ENCODE measurements at regions not wholly inside any gene's neighbourhood (a gene's known extent, or its start where the extent isn't known, plus 50 kb on each side); places are given as distances from the start of the nearest gene placed in this dataset.

DNA sequence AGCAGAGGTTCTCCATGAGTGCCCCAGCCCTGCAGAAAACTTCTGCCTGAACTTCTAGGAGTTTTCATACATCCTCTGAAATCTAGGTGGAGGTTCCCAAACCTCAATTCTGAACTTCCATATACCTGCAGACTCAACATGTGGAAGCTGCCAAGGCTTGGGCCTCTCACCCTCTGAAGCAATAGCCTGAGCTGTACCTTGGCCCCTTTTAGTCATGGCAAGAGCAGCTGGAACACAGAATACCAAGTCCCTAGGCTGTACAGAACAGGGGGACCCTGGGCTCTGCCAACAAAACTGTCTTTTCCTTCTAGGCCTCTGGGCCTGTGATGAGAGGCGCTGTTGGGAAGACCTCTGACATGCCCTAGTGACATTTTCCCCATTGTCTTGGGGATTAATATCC lies 494.3 kb upstream of the FOXG1 start:
- no peak for DNase-seq (ENCODE audit: low spot score)
- no peak overlapping the region for H3K27ac Mint-ChIP-seq
- no peaks in the 10 kb centered on the region for H3K27me3 Mint-ChIP-seq (ENCODE audit: low read depth)
- no peaks in the 10 kb centered on the region for H3K4me1 Mint-ChIP-seq (ENCODE audit: low read depth)
- H3K36me3 Mint-ChIP-seq (ENCODE audit: low read depth) = no peaks in the 10 kb centered on the region
- peaks cover 55% of the 10 kb centered on the region for H3K9me3 Mint-ChIP-seq
- no peak overlapping the region for H3K4me3 Mint-ChIP-seq (ENCODE audit: low read depth)
- intact Hi-C loops (cut with micrococcal nuclease) = no loop called here

DNA sequence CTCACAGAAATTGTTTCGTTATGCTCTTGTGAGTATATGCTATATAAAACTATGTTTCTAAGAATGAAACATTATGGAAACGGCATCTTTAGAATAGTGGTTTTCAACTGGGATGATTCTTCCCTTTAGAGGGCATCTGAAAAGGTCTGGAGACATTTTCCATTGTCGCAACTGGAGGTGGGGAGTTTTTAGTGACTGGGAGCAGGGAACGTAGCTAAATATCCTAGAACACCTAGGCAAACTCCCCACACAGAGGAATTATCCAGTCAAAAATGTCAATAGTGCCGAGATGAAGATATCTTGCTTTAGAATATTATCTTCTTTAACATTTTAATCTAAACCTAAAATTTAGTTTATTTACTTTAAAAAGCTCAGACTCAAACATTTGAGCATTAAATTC lies 486.1 kb upstream of the FOXG1 start:
- Mint-ChIP-seq H3K27ac (no peak overlapping the region), H3K9me3 (peaks cover 43% of the 10 kb centered on the region), H3K4me3 (ENCODE audit: low read depth) (no peak overlapping the region), H3K27me3 (ENCODE audit: low read depth) (no peaks in the 10 kb centered on the region), H3K4me1 (ENCODE audit: low read depth) (no peaks in the 10 kb centered on the region), H3K36me3 (ENCODE audit: low read depth) (no peaks in the 10 kb centered on the region)
- intact Hi-C loops (cut with micrococcal nuclease) = no loop called here
- DNase-seq (ENCODE audit: low spot score) = no peak

DNA sequence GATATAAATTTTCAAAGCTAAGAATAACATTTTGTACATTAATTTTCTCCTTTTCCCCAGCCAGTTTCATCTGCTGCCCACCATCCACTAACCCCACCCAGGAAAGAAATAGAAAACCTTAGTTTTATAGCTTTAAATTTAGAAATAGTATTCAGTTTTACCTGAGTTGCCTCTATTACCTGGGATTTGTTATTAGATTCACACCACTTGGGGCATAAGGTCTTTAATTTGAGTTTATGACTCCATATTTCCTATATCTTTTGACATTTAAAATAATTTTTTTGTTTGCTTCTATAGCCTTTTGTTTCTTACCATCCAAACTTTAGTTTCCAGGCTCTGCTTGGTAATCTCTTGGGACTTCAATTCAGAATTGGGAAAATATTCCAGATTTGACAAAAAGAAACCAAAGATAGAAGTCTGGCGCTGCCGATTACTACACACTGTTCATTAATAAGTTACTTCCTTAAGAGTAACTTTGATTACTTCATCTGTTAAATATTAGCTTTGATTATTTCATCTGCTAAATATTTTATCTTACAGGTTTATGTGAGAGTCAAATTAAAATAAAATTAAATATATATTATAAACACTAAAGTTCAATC lies 485.5 kb upstream of the FOXG1 start:
- no peaks in the 10 kb centered on the region for H3K36me3 Mint-ChIP-seq (ENCODE audit: low read depth)
- intact Hi-C loops (cut with micrococcal nuclease) = no loop called here
- DNase-seq (ENCODE audit: low spot score) = no peak
- H3K4me1 Mint-ChIP-seq (ENCODE audit: low read depth) = no peaks in the 10 kb centered on the region
- H3K27ac Mint-ChIP-seq = no peak overlapping the region
- peaks cover 48% of the 10 kb centered on the region for H3K9me3 Mint-ChIP-seq
- no peak overlapping the region for H3K4me3 Mint-ChIP-seq (ENCODE audit: low read depth)
- H3K27me3 Mint-ChIP-seq (ENCODE audit: low read depth) = no peaks in the 10 kb centered on the region

DNA sequence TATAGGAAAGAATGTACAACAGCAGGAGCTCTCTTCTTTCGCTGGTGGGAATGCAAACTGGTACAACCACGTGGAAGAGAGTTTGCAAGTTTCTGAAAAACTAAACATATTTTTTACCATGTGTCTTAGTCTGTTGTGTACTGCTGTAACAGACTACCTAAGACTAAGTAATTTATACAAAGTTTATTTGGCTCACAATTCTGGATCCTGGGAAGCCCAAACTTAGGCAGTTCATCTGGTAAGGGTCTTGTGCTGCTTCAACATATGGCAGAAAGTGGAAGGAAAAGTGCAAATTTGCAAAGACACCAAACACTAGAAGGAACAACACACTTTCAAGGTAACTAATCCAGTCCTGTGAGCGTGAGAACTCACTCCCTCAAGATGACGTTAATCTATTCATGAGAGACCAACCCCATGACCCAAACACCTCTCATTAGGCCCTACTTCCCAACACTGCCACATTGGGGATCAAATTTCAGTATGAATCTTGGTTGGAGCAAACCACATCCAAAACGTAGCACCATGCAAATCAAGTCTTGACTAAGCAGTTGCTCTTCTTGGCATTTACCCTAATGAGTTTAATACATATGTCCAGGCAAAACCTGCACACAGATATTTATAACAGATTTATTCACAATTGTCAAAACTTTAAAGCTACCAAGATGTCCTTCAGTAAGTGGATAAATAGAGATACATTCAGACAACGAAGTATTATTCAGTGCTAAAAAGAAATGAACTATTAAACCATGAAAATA lies 481.9 kb upstream of the FOXG1 start:
- H3K27ac Mint-ChIP-seq = no peak overlapping the region

DNA sequence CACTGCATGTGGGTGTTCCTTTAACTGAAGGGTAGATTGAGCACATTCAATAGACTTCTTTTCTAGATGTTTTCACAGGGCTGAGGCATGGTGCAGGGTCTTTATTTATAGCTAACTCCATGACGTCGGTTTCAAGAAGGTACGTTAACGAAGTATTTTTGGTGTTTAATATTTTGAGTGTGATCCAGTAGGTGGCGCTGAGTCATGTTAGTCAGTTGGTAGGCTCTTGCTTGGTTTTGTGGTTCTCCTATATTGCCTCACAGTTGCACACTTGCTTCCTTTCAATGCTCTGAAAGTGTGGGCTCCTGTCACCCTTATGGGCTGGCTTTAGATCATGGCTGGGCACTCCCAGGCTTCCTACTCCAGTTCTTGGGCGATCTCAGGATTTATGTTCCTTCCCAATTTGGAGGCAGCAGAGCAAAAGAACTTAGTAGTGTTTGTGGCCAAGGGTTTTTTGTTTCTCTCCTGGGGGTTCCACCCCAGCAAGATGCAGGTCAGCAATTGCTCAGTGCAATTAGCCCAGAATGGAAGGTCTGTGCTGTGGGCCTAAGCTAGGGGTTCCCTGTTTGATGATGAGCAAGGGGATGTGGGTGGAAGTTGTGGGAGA lies 471.6 kb upstream of the FOXG1 start:
- Mint-ChIP-seq H3K4me3 (ENCODE audit: low read depth) (no peak overlapping the region), H3K27ac (no peak overlapping the region), H3K36me3 (ENCODE audit: low read depth) (no peaks in the 10 kb centered on the region), H3K4me1 (ENCODE audit: low read depth) (no peaks in the 10 kb centered on the region), H3K27me3 (ENCODE audit: low read depth) (no peaks in the 10 kb centered on the region), H3K9me3 (peaks cover 72% of the 10 kb centered on the region)
- intact Hi-C loops (cut with micrococcal nuclease) = no loop called here
- DNase-seq (ENCODE audit: low spot score) = no peak

More for the DNA sequence above, 481.9 kb upstream of the FOXG1 start:
- intact Hi-C loops (cut with micrococcal nuclease) = no loop called here
- Mint-ChIP-seq H3K4me3 (ENCODE audit: low read depth) (no peak overlapping the region), H3K27me3 (ENCODE audit: low read depth) (no peaks in the 10 kb centered on the region), H3K36me3 (ENCODE audit: low read depth) (no peaks in the 10 kb centered on the region), H3K9me3 (peaks cover 54% of the 10 kb centered on the region), H3K4me1 (ENCODE audit: low read depth) (no peaks in the 10 kb centered on the region)
- DNase-seq (ENCODE audit: low spot score) = no peak

DNA sequence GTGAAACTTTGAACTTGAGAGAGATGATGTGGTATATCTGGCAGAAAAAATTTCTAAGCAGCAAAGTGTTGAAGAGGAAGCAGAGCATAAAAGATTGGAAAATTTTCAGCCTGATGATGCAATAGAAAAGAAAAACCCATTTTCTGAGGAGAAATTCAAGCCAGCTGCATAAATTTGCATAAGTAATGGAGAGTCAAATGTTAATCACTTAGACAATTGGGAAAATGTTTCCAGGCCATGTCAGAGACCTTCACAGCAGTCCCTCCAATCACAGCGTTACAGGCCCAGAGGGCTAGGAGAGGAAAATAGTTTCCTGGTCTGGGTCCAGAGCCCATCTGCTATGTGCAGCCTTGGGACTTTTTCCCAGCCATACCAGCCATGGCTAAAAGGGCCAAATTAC lies 469.0 kb upstream of the FOXG1 start:
- intact Hi-C loops (cut with micrococcal nuclease) = no loop called here
- Mint-ChIP-seq H3K36me3 (ENCODE audit: low read depth) (no peaks in the 10 kb centered on the region), H3K4me3 (ENCODE audit: low read depth) (no peak overlapping the region), H3K27me3 (ENCODE audit: low read depth) (no peaks in the 10 kb centered on the region), H3K27ac (no peak overlapping the region), H3K9me3 (peaks cover 62% of the 10 kb centered on the region), H3K4me1 (ENCODE audit: low read depth) (no peaks in the 10 kb centered on the region)
- DNase-seq (ENCODE audit: low spot score) = no peak

DNA sequence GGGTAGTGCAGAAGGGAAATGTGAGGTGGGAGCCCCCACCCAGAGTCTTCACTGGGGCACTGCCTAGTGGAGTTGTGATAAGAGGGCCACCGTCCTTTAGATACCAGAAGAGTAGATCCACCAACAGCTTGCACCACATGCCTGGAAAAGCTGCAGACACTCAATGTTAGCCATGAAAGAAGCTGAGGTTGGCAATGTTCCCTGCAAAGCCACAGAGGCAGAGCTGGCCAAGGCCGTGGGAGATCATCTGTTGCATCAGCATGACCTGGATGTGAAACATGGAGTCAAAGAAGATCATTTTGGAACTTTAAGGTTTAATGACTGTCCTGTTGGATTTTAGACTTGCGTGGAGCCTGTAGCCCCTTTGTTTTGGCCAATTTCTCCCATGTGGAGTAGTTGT lies 468.4 kb upstream of the FOXG1 start:
- H3K4me3 Mint-ChIP-seq (ENCODE audit: low read depth) = no peak overlapping the region
- peaks cover 63% of the 10 kb centered on the region for H3K9me3 Mint-ChIP-seq
- no peaks in the 10 kb centered on the region for H3K27me3 Mint-ChIP-seq (ENCODE audit: low read depth)
- H3K4me1 Mint-ChIP-seq (ENCODE audit: low read depth) = no peaks in the 10 kb centered on the region
- H3K27ac Mint-ChIP-seq = no peak overlapping the region
- intact Hi-C loops (cut with micrococcal nuclease) = no loop called here
- no peak for DNase-seq (ENCODE audit: low spot score)
- no peaks in the 10 kb centered on the region for H3K36me3 Mint-ChIP-seq (ENCODE audit: low read depth)

DNA sequence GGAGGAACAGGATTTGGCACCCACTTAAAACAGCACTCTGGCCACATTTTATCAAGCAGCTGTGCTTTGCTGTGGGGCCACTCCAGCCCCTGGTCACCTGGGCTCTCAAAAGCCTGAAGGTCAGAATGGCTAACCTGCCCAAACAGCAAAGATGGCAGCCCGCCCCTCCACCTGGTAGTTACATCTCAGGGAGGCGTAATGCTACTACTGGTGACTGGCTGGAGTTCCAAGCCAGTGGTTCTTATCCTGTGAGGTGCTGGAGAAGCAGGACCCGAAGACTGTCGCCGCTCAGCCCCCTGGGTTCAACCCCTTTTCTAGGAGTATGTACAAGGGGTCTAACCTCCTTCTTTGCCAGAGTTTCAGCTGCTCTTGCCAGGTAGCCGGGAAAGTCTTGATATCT lies 467.4 kb upstream of the FOXG1 start:
- H3K36me3 Mint-ChIP-seq (ENCODE audit: low read depth) = no peaks in the 10 kb centered on the region
- intact Hi-C loops (cut with micrococcal nuclease) = no loop called here

DNA sequence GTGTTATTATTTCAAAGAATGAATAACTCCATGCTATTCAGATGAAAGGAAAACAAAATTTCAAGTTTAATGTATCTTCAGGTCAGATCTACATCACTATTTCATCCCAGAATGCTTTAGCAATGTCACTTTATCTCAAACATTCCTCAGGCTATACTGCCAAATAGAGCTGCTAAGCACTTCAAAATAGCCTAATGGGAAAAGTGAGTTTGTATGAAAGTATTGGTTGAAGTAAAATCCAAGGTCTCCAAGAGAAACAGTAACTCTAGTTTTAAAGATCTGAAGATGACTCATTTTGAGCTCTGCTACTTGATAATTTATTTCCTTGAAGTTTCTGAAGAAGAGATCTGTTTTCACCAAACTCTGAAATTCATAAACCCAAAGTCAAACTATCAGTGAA lies 466.2 kb upstream of the FOXG1 start:
- no peaks in the 10 kb centered on the region for H3K4me1 Mint-ChIP-seq (ENCODE audit: low read depth)
- intact Hi-C loops (cut with micrococcal nuclease) = no loop called here

More for the DNA sequence above, 467.4 kb upstream of the FOXG1 start:
- H3K9me3 Mint-ChIP-seq = peaks cover 61% of the 10 kb centered on the region
- H3K4me1 Mint-ChIP-seq (ENCODE audit: low read depth) = no peaks in the 10 kb centered on the region
- no peak overlapping the region for H3K4me3 Mint-ChIP-seq (ENCODE audit: low read depth)
- no peak for DNase-seq (ENCODE audit: low spot score)
- H3K27me3 Mint-ChIP-seq (ENCODE audit: low read depth) = no peaks in the 10 kb centered on the region
- no peak overlapping the region for H3K27ac Mint-ChIP-seq

DNA sequence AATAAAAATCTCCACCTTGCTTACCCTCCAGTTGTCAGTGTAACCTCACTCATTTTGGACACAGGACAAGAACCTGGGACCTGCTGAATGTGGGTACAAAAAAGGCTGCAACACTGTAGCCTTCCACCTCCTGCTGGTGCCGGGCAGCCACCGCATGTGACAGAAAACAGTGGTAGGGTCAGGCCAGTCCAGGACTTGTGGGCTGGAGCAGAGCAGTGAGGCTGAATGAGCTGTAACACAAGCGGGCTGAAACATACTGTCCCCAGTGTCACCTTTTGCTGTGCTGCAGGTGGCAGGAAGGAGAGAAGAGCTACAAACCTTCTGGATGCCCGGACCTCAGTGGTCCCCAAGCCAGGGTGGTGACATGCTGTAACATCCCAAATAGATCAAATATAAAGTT lies 465.4 kb upstream of the FOXG1 start:
- intact Hi-C loops (cut with micrococcal nuclease) = no loop called here
- no peak for DNase-seq (ENCODE audit: low spot score)
- no peak overlapping the region for H3K4me3 Mint-ChIP-seq (ENCODE audit: low read depth)
- H3K27ac Mint-ChIP-seq = no peak overlapping the region
- H3K9me3 Mint-ChIP-seq = peaks cover 53% of the 10 kb centered on the region
- no peaks in the 10 kb centered on the region for H3K36me3 Mint-ChIP-seq (ENCODE audit: low read depth)
- H3K27me3 Mint-ChIP-seq (ENCODE audit: low read depth) = no peaks in the 10 kb centered on the region
- no peaks in the 10 kb centered on the region for H3K4me1 Mint-ChIP-seq (ENCODE audit: low read depth)

More for the DNA sequence above, 466.2 kb upstream of the FOXG1 start:
- Mint-ChIP-seq H3K27ac (no peak overlapping the region), H3K36me3 (ENCODE audit: low read depth) (no peaks in the 10 kb centered on the region), H3K4me3 (ENCODE audit: low read depth) (no peak overlapping the region), H3K27me3 (ENCODE audit: low read depth) (no peaks in the 10 kb centered on the region), H3K9me3 (peaks cover 53% of the 10 kb centered on the region)
- no peak for DNase-seq (ENCODE audit: low spot score)

DNA sequence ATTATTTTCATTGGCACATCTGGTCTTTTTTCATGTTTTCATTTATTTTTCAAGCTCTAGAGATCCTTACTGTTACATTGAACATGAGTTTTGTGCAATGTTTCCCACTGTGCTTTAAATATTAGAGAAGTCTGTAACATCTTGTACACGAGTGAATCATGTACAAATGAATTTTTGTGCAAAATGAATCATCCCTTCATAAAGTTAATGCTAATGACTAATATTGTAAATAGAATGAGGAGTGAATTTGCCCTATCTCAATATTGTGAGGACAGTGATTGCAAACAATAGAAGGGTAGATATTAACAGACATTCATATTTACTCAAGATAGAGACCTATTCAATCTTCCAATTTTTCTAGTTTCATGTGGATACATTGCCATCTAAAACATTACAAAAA lies 463.3 kb upstream of the FOXG1 start:
- Mint-ChIP-seq H3K36me3 (ENCODE audit: low read depth) (no peaks in the 10 kb centered on the region), H3K4me3 (ENCODE audit: low read depth) (no peak overlapping the region), H3K4me1 (ENCODE audit: low read depth) (no peaks in the 10 kb centered on the region), H3K9me3 (peaks cover 51% of the 10 kb centered on the region), H3K27me3 (ENCODE audit: low read depth) (no peaks in the 10 kb centered on the region), H3K27ac (no peak overlapping the region)
- intact Hi-C loops (cut with micrococcal nuclease) = no loop called here
- DNase-seq (ENCODE audit: low spot score) = no peak

DNA sequence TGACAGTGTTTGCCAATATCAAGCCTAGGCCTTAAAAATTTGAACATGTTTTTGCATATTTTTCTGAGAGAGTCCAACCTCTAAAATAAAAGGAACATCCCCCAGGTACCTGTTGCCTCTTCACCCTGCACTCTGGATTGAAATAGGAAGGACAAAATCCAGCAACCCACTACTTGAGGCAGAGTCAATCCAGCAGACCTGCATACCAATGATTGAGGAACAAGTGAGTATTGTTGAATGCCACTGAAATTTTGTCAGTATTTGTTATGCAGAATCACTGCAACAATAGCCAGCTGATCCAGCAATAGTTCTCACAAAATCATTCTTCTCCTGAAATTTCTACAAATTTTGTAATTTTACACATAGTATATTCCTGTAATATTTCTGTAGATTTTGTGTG lies 460.6 kb upstream of the FOXG1 start:
- intact Hi-C loops (cut with micrococcal nuclease) = no loop called here
- Mint-ChIP-seq H3K4me1 (ENCODE audit: low read depth) (no peaks in the 10 kb centered on the region), H3K9me3 (peaks cover 43% of the 10 kb centered on the region), H3K27ac (no peak overlapping the region), H3K27me3 (ENCODE audit: low read depth) (no peaks in the 10 kb centered on the region), H3K36me3 (ENCODE audit: low read depth) (no peaks in the 10 kb centered on the region), H3K4me3 (ENCODE audit: low read depth) (no peak overlapping the region)
- DNase-seq (ENCODE audit: low spot score) = no peak

DNA sequence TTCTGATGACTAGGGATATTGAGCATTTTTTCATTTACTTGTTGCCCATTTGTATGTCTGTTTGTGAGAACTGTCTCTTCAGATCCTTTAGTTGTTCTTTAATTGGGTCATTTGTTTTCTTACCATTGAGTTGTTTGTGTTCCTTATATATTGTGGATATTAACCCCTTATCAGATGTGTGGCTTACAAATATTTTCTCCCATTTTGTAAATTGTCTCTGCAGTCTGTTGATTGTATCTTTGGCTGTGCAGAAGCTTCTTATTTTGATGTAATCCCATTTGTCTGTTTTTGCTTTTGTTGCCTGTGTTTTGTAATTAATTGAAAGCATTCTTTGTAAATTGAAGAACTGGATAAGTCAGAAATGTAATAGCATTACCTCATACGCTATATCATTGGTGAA lies 459.1 kb upstream of the FOXG1 start:
- intact Hi-C loops (cut with micrococcal nuclease) = no loop called here
- DNase-seq (ENCODE audit: low spot score) = no peak
- Mint-ChIP-seq H3K27ac (no peak overlapping the region), H3K4me1 (ENCODE audit: low read depth) (no peaks in the 10 kb centered on the region), H3K36me3 (ENCODE audit: low read depth) (no peaks in the 10 kb centered on the region), H3K27me3 (ENCODE audit: low read depth) (no peaks in the 10 kb centered on the region), H3K4me3 (ENCODE audit: low read depth) (no peak overlapping the region), H3K9me3 (peaks cover 40% of the 10 kb centered on the region)
